Immature natural killer cell (primary cell): ENCODE measurements at regions not wholly inside any gene's neighbourhood (a gene's known extent, or its start where the extent isn't known, plus 50 kb on each side); places are given as distances from the start of the nearest gene placed in this dataset.

Experiments used
- DNase-seq, 3 donors: peaks; one replicate each; pipeline ENCODE4 v3.0.0; 2022; ENCODE audit warnings: mixed read lengths in 1 of 3
- H3K27ac Mint-ChIP-seq, 6 donors: one replicate each; pipeline ENCODE4 v1.8.0; 2020; ENCODE audit warnings: mixed read lengths in 6 of 6, mild to moderate bottlenecking in 5 of 6, inconsistent platforms in 4 of 6, moderate library complexity in 3 of 6
- H3K27me3 Mint-ChIP-seq, 3 donors: one replicate each; pipeline ENCODE4 v1.8.0; 2020 to 2021; ENCODE audit warnings: low read depth in 3 of 3, mild to moderate bottlenecking in 3 of 3, mixed read lengths in 3 of 3, moderate library complexity in 3 of 3, inconsistent platforms in 1 of 3
- H3K36me3 Mint-ChIP-seq, 3 donors: one replicate each; pipeline ENCODE4 v1.8.0; 2020; ENCODE audit warnings: mixed read lengths in 3 of 3, inconsistent platforms in 2 of 3, mild to moderate bottlenecking in 2 of 3
- H3K4me1 Mint-ChIP-seq, 2 donors: one replicate each; pipeline ENCODE4 v1.8.0; 2020; ENCODE audit warnings: inconsistent platforms in 2 of 2, mild to moderate bottlenecking in 2 of 2, mixed read lengths in 2 of 2, moderate library complexity in 1 of 2
- H3K4me3 Mint-ChIP-seq, 5 donors: one replicate each; pipeline ENCODE4 v1.8.0; 2020; ENCODE audit warnings: mild to moderate bottlenecking in 5 of 5, mixed read lengths in 5 of 5, inconsistent platforms in 3 of 5, moderate library complexity in 3 of 5
- H3K9me3 Mint-ChIP-seq, 6 donors: one replicate each; pipeline ENCODE4 v1.8.0; 2020; ENCODE audit warnings: mild to moderate bottlenecking in 6 of 6, mixed read lengths in 6 of 6, inconsistent platforms in 4 of 6, moderate library complexity in 3 of 6

- no peaks in the 10 kb centered on the region for H3K36me3 Mint-ChIP-seq
- no peak overlapping the region for H3K27ac Mint-ChIP-seq
- no peaks in the 10 kb centered on the region for H3K4me1 Mint-ChIP-seq
- no peak for DNase-seq
- H3K27me3 Mint-ChIP-seq, result peaks cover 1 to 9% (median 8%) of the 10 kb centered on the region in 3 donors
- no peaks in the 10 kb centered on the region for H3K9me3 Mint-ChIP-seq
- no peak overlapping the region for H3K4me3 Mint-ChIP-seq
Measured at GRCh38 chr11:32184041-32184722, 93.3 kb downstream of the RCN1 start.

DNA sequence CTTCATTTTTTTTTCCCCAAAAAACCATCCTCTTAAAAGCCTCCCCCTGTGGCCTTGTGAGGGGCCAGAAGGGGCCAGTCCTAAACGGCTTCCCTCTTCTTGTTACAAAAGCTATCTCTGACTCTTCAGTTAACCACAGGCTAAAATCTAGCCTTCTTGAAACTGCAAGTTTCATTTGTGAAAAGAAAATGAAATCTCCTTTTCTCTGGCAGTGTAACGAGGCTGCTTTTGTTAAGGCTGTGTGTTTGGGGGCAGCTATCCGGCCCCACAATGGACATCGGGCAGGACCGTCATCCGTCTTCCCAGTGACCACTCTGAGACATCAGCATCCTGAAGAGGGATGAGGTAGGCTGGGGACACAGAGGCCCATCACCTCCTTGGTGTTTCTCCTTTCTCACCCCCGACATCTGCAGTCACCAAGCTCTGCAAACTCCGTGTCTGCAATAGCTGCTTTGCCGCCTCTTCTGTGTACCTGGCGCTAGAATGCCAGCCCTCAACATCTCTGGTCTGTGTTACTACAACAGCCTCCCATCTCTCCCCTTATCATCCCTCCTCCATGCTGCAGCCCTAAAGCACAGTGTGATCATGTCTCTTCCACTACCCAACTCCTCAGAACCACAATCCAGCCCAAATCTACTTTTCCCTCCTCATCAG lies 94.0 kb downstream of the RCN1 start:
- no peak overlapping the region for H3K27ac Mint-ChIP-seq
- no peaks in the 10 kb centered on the region for H3K36me3 Mint-ChIP-seq
- peaks cover 3 to 9% (median 8%) of the 10 kb centered on the region in 3 donors for H3K27me3 Mint-ChIP-seq
- DNase-seq, result no peak
- H3K4me3 Mint-ChIP-seq, result no peak overlapping the region
- no peaks in the 10 kb centered on the region for H3K9me3 Mint-ChIP-seq
- no peaks in the 10 kb centered on the region for H3K4me1 Mint-ChIP-seq

- H3K4me3 Mint-ChIP-seq, result no peak overlapping the region
- no peak overlapping the region for H3K27ac Mint-ChIP-seq
- H3K36me3 Mint-ChIP-seq, result no peaks in the 10 kb centered on the region
- DNase-seq, result no peak
- H3K9me3 Mint-ChIP-seq, result no peaks in the 10 kb centered on the region
- H3K27me3 Mint-ChIP-seq, result peaks cover 3 to 9% (median 8%) of the 10 kb centered on the region in 3 donors
- H3K4me1 Mint-ChIP-seq, result no peaks in the 10 kb centered on the region
Measured at GRCh38 chr11:32186118-32186517, 95.2 kb downstream of the RCN1 start.

DNA sequence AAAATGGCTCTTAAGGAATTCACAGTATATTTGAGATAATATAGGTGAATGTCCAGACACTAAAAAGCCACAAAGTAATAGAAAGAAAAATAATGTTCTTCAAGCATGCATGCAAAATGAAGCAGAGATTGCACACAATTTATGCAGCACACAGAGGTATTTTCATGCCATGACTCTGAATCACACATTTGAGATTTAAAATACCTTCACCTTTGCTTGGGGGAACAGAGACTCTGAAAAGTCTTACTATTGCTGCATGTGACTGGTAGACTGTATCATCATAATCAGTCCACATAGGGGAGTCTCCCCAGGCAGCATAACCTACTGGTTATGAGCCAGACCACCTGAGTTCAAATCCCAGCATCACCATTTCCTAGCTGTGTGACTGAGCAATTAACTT lies 96.2 kb downstream of the RCN1 start:
- H3K36me3 Mint-ChIP-seq, result no peaks in the 10 kb centered on the region
- no peaks in the 10 kb centered on the region for H3K9me3 Mint-ChIP-seq
- peaks cover 3 to 9% (median 5%) of the 10 kb centered on the region in 3 donors for H3K27me3 Mint-ChIP-seq
- DNase-seq, result no peak
- H3K27ac Mint-ChIP-seq, result no peak overlapping the region
- no peaks in the 10 kb centered on the region for H3K4me1 Mint-ChIP-seq
- no peak overlapping the region for H3K4me3 Mint-ChIP-seq

GRCh38 chr11:32188785-32189184 lies 97.9 kb downstream of the RCN1 start:
- Mint-ChIP-seq H3K27me3 (peaks cover 2 to 7% (median 6%) of the 10 kb centered on the region in 3 donors), H3K4me1 (no peaks in the 10 kb centered on the region), H3K9me3 (no peaks in the 10 kb centered on the region), H3K27ac (no peak overlapping the region), H3K36me3 (no peaks in the 10 kb centered on the region), H3K4me3 (no peak overlapping the region)
- DNase-seq, result no peak

GRCh38 chr11:32196137-32196536 lies 105.3 kb downstream of the RCN1 start:
- Mint-ChIP-seq H3K4me1 (no peaks in the 10 kb centered on the region), H3K36me3 (no peaks in the 10 kb centered on the region), H3K27me3 (peaks cover 0 to 9% (median 0%) of the 10 kb centered on the region in 3 donors), H3K27ac (no peak overlapping the region), H3K4me3 (no peak overlapping the region), H3K9me3 (no peaks in the 10 kb centered on the region)
- no peak for DNase-seq

DNA sequence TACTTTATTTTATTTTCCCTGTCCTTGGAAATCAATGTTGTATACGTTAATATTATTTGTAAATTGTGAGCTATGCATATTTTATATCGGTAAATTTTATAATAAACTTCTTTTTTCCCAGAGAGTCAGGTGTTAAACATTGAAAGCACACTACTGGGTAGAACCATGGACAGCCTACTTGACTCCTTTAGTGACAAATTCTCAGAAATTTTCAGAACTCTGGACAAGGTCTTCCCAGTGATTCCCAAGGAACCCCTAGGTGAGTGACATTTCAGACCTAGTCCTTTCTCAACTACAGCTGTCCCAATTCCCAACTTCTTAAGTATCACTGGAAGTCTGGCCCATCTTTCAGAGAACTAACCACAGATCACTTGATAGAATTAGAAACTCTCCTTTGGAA lies 107.2 kb downstream of the RCN1 start:
- Mint-ChIP-seq H3K4me1 (no peaks in the 10 kb centered on the region), H3K36me3 (no peaks in the 10 kb centered on the region), H3K4me3 (no peak overlapping the region), H3K27ac (no peak overlapping the region), H3K27me3 (peaks cover 0 to 6% (median 3%) of the 10 kb centered on the region in 3 donors), H3K9me3 (no peaks in the 10 kb centered on the region)
- DNase-seq, result no peak

GRCh38 chr11:32200136-32200847 lies 109.4 kb downstream of the RCN1 start:
- Mint-ChIP-seq H3K27ac (no peak overlapping the region), H3K9me3 (no peaks in the 10 kb centered on the region), H3K36me3 (no peaks in the 10 kb centered on the region), H3K4me1 (no peaks in the 10 kb centered on the region), H3K27me3 (peaks cover 2 to 6% (median 3%) of the 10 kb centered on the region in 3 donors), H3K4me3 (no peak overlapping the region)
- DNase-seq, result no peak

DNA sequence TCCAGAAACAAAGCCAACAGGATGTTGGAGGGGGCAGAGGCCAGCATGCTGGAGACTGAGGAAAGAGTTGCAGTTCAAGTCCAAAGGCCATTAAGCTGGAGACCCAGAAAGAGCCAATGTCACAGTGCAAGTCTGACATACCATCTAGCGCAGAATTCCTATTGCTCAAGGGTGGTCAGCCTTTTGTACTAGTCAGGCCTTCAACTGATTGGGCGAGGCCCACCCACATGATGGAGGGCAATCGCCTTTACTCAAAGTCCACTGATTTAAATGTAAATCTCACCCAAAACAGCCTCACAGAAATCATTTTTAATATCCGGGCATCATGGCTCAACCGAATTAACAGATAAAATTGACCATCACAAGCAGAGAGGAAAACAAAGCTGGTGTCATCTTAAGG lies 113.9 kb downstream of the RCN1 start:
- Mint-ChIP-seq H3K27me3 (peaks cover 3 to 9% (median 5%) of the 10 kb centered on the region in 3 donors), H3K4me1 (no peaks in the 10 kb centered on the region), H3K4me3 (no peak overlapping the region), H3K36me3 (no peaks in the 10 kb centered on the region), H3K9me3 (no peaks in the 10 kb centered on the region), H3K27ac (no peak overlapping the region)
- no peak for DNase-seq

DNA sequence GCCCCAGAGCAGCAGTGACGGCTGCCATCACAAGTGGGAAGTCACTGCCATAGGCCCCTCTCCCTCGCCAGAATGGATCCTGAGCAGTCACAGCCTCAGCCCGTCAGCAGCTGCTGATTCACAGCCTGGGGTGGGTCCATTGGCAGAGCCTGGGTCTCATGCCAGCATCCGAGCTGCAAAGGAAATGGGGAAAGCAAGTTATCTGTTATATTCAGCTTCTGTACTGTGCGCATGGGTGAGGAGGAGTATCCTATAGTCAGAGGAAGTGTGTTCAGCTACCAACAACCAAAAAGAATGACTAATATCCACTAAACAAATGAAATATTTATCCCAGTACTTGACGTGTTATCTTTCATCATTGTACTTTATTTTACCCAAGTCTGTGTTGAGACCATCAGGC lies 119.7 kb downstream of the RCN1 start:
- no peak for DNase-seq
- Mint-ChIP-seq H3K36me3 (no peaks in the 10 kb centered on the region), H3K27ac (no peak overlapping the region), H3K4me3 (no peak overlapping the region), H3K9me3 (peaks cover 0 to 2% (median 0%) of the 10 kb centered on the region in 6 donors), H3K4me1 (no peaks in the 10 kb centered on the region), H3K27me3 (peaks cover 0 to 26% (median 3%) of the 10 kb centered on the region in 3 donors)

- Mint-ChIP-seq H3K36me3 (no peaks in the 10 kb centered on the region), H3K27me3 (peaks cover 0 to 20% (median 1%) of the 10 kb centered on the region in 3 donors), H3K27ac (no peak overlapping the region), H3K4me1 (no peaks in the 10 kb centered on the region), H3K4me3 (no peak overlapping the region), H3K9me3 (peaks cover 0 to 2% (median 0%) of the 10 kb centered on the region in 6 donors)
- DNase-seq, result no peak
Measured at GRCh38 chr11:32213223-32213622, 122.3 kb downstream of the RCN1 start.

GRCh38 chr11:32215157-32215556 lies 124.3 kb downstream of the RCN1 start:
- no peaks in the 10 kb centered on the region for H3K9me3 Mint-ChIP-seq
- H3K4me1 Mint-ChIP-seq, result no peaks in the 10 kb centered on the region
- H3K27me3 Mint-ChIP-seq, result peaks cover 0 to 14% (median 1%) of the 10 kb centered on the region in 3 donors
- H3K4me3 Mint-ChIP-seq, result no peak overlapping the region
- H3K36me3 Mint-ChIP-seq, result no peaks in the 10 kb centered on the region
- no peak overlapping the region for H3K27ac Mint-ChIP-seq
- DNase-seq, result no peak

GRCh38 chr11:32216749-32217148 lies 125.9 kb downstream of the RCN1 start:
- Mint-ChIP-seq H3K4me1 (no peaks in the 10 kb centered on the region), H3K36me3 (no peaks in the 10 kb centered on the region), H3K9me3 (no peaks in the 10 kb centered on the region), H3K27me3 (peaks cover 0 to 5% (median 1%) of the 10 kb centered on the region in 3 donors), H3K27ac (no peak overlapping the region), H3K4me3 (no peak overlapping the region)
- no peak for DNase-seq

DNA sequence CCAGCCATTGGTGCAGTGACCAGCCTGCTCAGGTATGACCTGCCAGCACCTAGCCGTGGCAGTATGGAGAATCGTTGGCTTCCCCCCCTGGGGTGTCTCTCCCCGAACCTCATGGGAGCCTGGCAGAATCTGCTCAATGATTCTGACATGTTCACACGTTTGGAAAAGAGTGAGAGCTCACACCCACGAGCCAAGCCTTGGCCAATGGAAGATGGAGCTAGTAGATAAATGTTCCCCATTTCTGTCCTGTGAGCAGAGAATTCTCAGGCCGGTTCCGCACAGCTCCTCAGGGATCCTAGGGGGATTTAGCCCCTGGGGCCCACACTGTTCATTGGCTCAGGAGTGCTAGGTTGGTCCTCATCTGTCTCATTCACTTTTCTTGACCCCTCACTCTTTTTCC lies 128.4 kb downstream of the RCN1 start:
- Mint-ChIP-seq H3K4me3 (no peak overlapping the region), H3K36me3 (no peaks in the 10 kb centered on the region), H3K27me3 (peaks cover 0 to 6% (median 1%) of the 10 kb centered on the region in 3 donors), H3K27ac (no peak overlapping the region), H3K9me3 (no peaks in the 10 kb centered on the region), H3K4me1 (no peaks in the 10 kb centered on the region)
- no peak for DNase-seq
